RWPE1 (cell line): ENCODE measurements at regions not wholly inside any gene's neighbourhood (a gene's known extent, or its start where the extent isn't known, plus 50 kb on each side); places are given as distances from the start of the nearest gene placed in this dataset.
"Not testable (repeated sequence)": the region's sequence is repeated elsewhere in the genome, so short reads cannot be mapped to it uniquely, and the experiment has no call there.

ENCODE experiments used
- CTCF ChIA-PET: fragments of 350-600 bp; sonication (Branson Sonifier 250); formaldehyde crosslinking; extraction: SDS; loops from one replicate; lab custom pipeline; 2021; lab: Yijun Ruan, JAX
- POLR2A ChIA-PET: fragments of 400-600 bp; formaldehyde crosslinking; extraction: SDS; loops from one replicate; lab custom pipeline; 2020; ENCODE audit warnings: antibody characterized with exemption; ENCODE audit not compliant: low non-redundant PET; lab: Yijun Ruan, JAX
- DNase-seq: peaks from one replicate; pipeline ENCODE4 v3.0.0; 2012; ENCODE audit warnings: low spot score
- H3K27ac ChIP-seq: fragments of 450-650 bp; 2 replicates; pipeline ENCODE4 v1.5.1; 2017
- CTCF ChIP-seq: fragments of 450-650 bp; conservative IDR thresholded peaks from 2 replicates; pipeline ENCODE4 v1.5.1; 2017; ENCODE audit warnings: low read depth, mild to moderate bottlenecking

GRCh38 chrX:55908661-55909212 is 191.2 kb downstream of the RRAGB start:
- peak overlapping the region; percentile 47 for H3K27ac ChIP-seq
- CTCF ChIA-PET, result no interaction called here
- peak; percentile 7 for DNase-seq
- POLR2A ChIA-PET, result no interaction called here
- no peak for TF ChIP-seq CTCF

GRCh38 chrX:55919367-55920221 is 202.0 kb downstream of the RRAGB start:
- ChIA-PET CTCF (no interaction called here), POLR2A (no interaction called here)
- H3K27ac ChIP-seq, result no peak overlapping the region
- DNase-seq, result no peak
- no peak for TF ChIP-seq CTCF

GRCh38 chrX:55924574-55924973 is 207.0 kb downstream of the RRAGB start:
- no peak overlapping the region for H3K27ac ChIP-seq
- CTCF ChIA-PET, result no interaction called here
- DNase-seq, result no peak
- no peak for TF ChIP-seq CTCF
- POLR2A ChIA-PET, result no interaction called here

GRCh38 chrX:55928529-55928928 is 211.0 kb downstream of the RRAGB start:
- POLR2A ChIA-PET, DNase-seq, H3K27ac ChIP-seq, CTCF ChIA-PET: not testable (repeated sequence)
